Osteocyte (in vitro differentiated cells): ENCODE measurements at regions not wholly inside any gene's neighbourhood (a gene's known extent, or its start where the extent isn't known, plus 50 kb on each side); places are given as distances from the start of the nearest gene placed in this dataset.

Experiments used
- DNase-seq: peaks from one replicate; pipeline ENCODE4 v3.0.0; 2021; ENCODE audit warnings: mixed read lengths; ENCODE audit not compliant: unreplicated experiment; ENCODE audit errors: extremely low spot score
- H3K27ac Mint-ChIP-seq: one replicate; pipeline ENCODE4 v1.8.0; 2021; ENCODE audit warnings: mild to moderate bottlenecking, mixed read lengths; ENCODE audit not compliant: unreplicated experiment
- H3K27me3 Mint-ChIP-seq: one replicate; pipeline ENCODE4 v1.8.0; 2021; ENCODE audit warnings: mixed read lengths; ENCODE audit not compliant: unreplicated experiment
- H3K36me3 Mint-ChIP-seq: one replicate; pipeline ENCODE4 v1.8.0; 2021; ENCODE audit warnings: mixed read lengths; ENCODE audit not compliant: unreplicated experiment
- H3K4me1 Mint-ChIP-seq: one replicate; pipeline ENCODE4 v1.8.0; 2021; ENCODE audit warnings: mixed read lengths; ENCODE audit not compliant: unreplicated experiment
- H3K4me3 Mint-ChIP-seq: one replicate; pipeline ENCODE4 v1.8.0; 2021; ENCODE audit warnings: mild to moderate bottlenecking, moderate library complexity, mixed read lengths; ENCODE audit not compliant: unreplicated experiment
- H3K9me3 Mint-ChIP-seq: one replicate; pipeline ENCODE4 v1.8.0; 2021; ENCODE audit warnings: mixed read lengths; ENCODE audit not compliant: unreplicated experiment
- CTCF ChIP-seq: fragments of 200-600 bp; sonication (generic); IDR thresholded peaks from 2 replicates; pipeline ENCODE4 v1.5.0; 2021; ENCODE audit warnings: antibody characterized with exemption, mild to moderate bottlenecking, moderate library complexity

GRCh38 chr20:39563349-39563748 is 601.2 kb downstream of the DHX35 start:
- DNase-seq: no peak
- H3K36me3 Mint-ChIP-seq: no peaks in the 10 kb centered on the region
- no peak overlapping the region for H3K27ac Mint-ChIP-seq
- no peak overlapping the region for H3K4me3 Mint-ChIP-seq
- peaks cover 10% of the 10 kb centered on the region for H3K27me3 Mint-ChIP-seq
- H3K4me1 Mint-ChIP-seq: peaks cover 4% of the 10 kb centered on the region
- no peaks in the 10 kb centered on the region for H3K9me3 Mint-ChIP-seq
- no peak for TF ChIP-seq CTCF

DNA sequence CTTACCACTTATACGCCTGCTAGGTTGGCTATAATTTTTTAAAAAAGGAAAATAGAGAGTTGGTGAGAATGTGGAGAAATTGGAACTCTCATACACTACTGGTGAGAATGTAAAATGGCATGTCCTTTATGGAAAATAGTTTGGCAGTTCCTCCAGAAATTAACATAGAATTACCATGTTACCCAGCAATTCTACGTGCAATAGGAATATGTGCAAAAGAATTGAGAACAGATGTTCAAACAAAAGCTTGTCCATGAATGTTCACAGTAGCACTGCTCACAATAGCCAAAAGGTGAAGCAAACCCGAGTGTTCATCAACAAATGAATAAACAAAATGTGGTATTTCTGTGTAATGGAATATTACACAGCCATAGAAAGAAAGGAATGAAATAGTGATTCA is 592.2 kb downstream of the DHX35 start:
- H3K27me3 Mint-ChIP-seq: peaks cover 38% of the 10 kb centered on the region
- TF ChIP-seq CTCF: no peak
- H3K4me1 Mint-ChIP-seq: no peaks in the 10 kb centered on the region

GRCh38 chr20:39553120-39553519 is 591.0 kb downstream of the DHX35 start:
- no peak for TF ChIP-seq CTCF

More for the DNA sequence above, 592.2 kb downstream of the DHX35 start:
- H3K36me3 Mint-ChIP-seq: no peaks in the 10 kb centered on the region
- H3K4me3 Mint-ChIP-seq: no peak overlapping the region
- H3K9me3 Mint-ChIP-seq: peaks cover 8% of the 10 kb centered on the region
- H3K27ac Mint-ChIP-seq: no peak overlapping the region
- DNase-seq: no peak

GRCh38 chr20:39549733-39550132 is 587.6 kb downstream of the DHX35 start:
- no peak for TF ChIP-seq CTCF
- Mint-ChIP-seq H3K27me3 (peaks cover 41% of the 10 kb centered on the region), H3K27ac (no peak overlapping the region), H3K4me3 (no peak overlapping the region), H3K9me3 (peaks cover 3% of the 10 kb centered on the region), H3K36me3 (no peaks in the 10 kb centered on the region), H3K4me1 (no peaks in the 10 kb centered on the region)
- DNase-seq: no peak

More at GRCh38 chr20:39553120-39553519, 591.0 kb downstream of the DHX35 start:
- H3K4me1 Mint-ChIP-seq: no peaks in the 10 kb centered on the region
- H3K27me3 Mint-ChIP-seq: peaks cover 38% of the 10 kb centered on the region
- no peak overlapping the region for H3K4me3 Mint-ChIP-seq
- no peaks in the 10 kb centered on the region for H3K36me3 Mint-ChIP-seq
- H3K27ac Mint-ChIP-seq: no peak overlapping the region
- no peak for DNase-seq
- H3K9me3 Mint-ChIP-seq: peaks cover 8% of the 10 kb centered on the region

DNA sequence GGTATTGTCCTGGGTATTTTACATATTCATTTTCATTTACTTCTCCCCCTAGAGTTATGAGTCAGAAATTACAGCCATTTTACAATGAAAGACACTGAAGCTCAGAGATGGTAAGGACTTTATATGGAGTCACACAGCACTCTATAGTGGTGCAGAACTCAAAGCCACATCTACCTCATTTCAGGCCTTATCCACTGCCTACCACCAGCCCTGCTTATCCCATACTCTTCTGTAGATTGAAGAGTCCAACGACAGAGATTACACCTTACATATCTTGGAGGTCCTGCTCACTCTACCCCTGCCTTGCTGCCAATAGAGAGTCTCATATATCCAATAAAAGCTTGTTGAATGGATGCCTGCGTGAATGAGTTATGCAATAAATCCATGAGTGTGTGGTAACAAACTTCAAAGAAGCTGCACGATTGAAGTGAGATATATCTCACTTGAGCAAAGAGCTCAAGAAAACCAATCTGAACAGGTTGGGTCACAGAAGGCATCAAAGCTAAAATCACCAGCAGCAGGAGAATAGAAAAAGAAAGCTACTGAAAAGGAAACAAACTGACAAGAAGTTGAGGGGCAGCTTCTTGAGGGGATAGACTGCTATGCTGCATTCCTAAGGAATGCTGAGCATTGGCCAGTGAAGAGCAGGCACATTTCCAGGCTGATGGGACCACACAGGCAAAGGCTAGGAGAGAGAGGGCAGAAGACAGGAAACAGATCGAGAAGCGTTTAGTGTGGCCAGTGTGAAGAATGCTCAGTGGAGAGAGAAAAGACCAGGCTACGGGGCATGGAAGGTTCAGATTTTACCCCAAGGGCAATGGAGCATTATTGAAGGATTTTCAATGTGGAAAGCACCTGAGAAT is 585.6 kb downstream of the DHX35 start:
- no peak for DNase-seq
- Mint-ChIP-seq H3K9me3 (no peaks in the 10 kb centered on the region), H3K36me3 (no peaks in the 10 kb centered on the region), H3K4me1 (no peaks in the 10 kb centered on the region), H3K4me3 (no peak overlapping the region), H3K27ac (no peak overlapping the region), H3K27me3 (peaks cover 34% of the 10 kb centered on the region)
- TF ChIP-seq CTCF: no peak
